ENCODE measurements at regions not wholly inside any gene's neighbourhood (a gene's known extent, or its start where the extent isn't known, plus 50 kb on each side); places are given as distances from the start of the nearest gene placed in this dataset.

DNA sequence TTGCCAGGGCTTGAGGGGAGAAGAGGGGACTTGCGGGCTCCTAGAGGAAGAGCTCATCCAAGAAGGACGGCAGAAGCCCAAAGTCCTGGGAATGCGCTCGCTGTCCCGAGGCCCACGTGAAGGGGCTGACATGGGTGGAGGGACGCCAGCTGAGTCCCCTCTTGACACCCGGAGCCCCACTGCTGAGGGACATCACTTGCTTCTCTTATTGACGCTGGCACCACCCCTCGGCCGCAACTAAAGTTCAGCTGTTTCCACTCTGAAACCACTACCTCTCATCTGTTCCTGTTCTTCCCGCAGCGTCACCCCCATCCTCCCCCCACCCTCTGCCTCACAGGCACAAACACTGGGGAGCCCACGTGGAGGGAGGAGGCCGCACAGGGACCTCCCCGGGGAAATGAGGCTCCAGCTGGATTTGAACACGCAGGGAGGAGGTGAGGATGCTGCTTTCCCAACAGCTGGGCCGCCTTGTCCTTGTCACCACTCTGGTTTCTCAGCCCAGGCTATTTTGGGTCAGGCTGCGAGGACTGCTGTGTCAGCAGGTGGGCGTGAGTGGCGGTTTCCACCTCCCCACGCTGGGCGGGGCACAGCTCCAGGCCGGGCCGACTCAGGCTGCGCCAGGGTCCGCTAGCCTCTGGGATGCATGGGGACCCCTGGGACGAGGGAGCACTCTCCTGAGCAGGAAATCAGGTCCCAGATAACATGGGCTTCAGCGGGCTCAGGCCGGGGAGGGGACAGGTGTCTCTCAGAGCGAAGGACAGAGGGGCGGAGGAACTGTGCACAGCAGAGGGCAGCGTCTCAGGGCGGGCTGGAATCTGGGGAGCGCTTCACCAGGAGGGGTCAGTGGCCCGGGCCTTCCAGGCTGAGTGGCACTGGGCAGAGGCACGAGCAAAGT, 156.3 kb downstream of the ZNF248 start:
- TF ChIP-seq NFRKB (IDR thresholded peaks at IDR 0.05), result no peak
- no peak for TF ChIP-seq FOXK2 (IDR thresholded peaks at IDR 0.05)
- TF ChIP-seq BHLHE40 (IDR thresholded peaks at IDR 0.05; ENCODE audit: borderline replicate concordance), result no peak
